HG03175 (cell line): ENCODE measurements at regions not wholly inside any gene's neighbourhood (a gene's known extent, or its start where the extent isn't known, plus 50 kb on each side); places are given as distances from the start of the nearest gene placed in this dataset.
"Not testable (repeated sequence)": the region's sequence is repeated elsewhere in the genome, so short reads cannot be mapped to it uniquely, and the experiment has no call there.

ENCODE experiments used
- ATAC-seq: cut with Tn5 transposase; IDR thresholded peaks from one replicate; pipeline ENCODE4 v1.9.1; 2021; ENCODE audit warnings: mild to moderate bottlenecking, moderate library complexity; ENCODE audit not compliant: unreplicated experiment

GRCh38 chr6:112853162-112853561, 506.0 kb downstream of the RFPL4B start:
- no peak for ATAC-seq

- no peak for ATAC-seq
These were observed 516.6 kb downstream of the RFPL4B start for GRCh38 chr6:112863753-112864152.

- no peak for ATAC-seq
These were observed 518.0 kb downstream of the RFPL4B start for GRCh38 chr6:112865131-112865530.

GRCh38 chr6:112874881-112875280, 527.8 kb downstream of the RFPL4B start:
- no peak for ATAC-seq

GRCh38 chr6:112877134-112878100, 530.3 kb downstream of the RFPL4B start:
- no peak for ATAC-seq

GRCh38 chr6:112879920-112880413, 532.8 kb downstream of the RFPL4B start:
- no peak for ATAC-seq

- no peak for ATAC-seq
These were observed 533.9 kb downstream of the RFPL4B start for GRCh38 chr6:112881027-112881426.

GRCh38 chr6:112881828-112882780, 535.0 kb downstream of the RFPL4B start:
- ATAC-seq: no peak

- ATAC-seq: no peak
These were observed 536.0 kb downstream of the RFPL4B start for GRCh38 chr6:112883095-112883494.

- ATAC-seq: no peak
These were observed 539.3 kb downstream of the RFPL4B start for GRCh38 chr6:112886415-112886814.

- ATAC-seq: not testable (repeated sequence)
These were observed 540.3 kb downstream of the RFPL4B start for GRCh38 chr6:112887424-112887823.

GRCh38 chr6:112899541-112899940, 552.4 kb downstream of the RFPL4B start:
- ATAC-seq: no peak

- ATAC-seq: no peak
These were observed 556.2 kb downstream of the RFPL4B start for GRCh38 chr6:112903361-112903760.

- ATAC-seq: no peak
These were observed 559.6 kb downstream of the RFPL4B start for GRCh38 chr6:112906726-112907125.

GRCh38 chr6:112909781-112910180, 562.7 kb downstream of the RFPL4B start:
- ATAC-seq: no peak

GRCh38 chr6:112910256-112910655, 563.1 kb downstream of the RFPL4B start:
- no peak for ATAC-seq

GRCh38 chr6:112911959-112912358, 564.8 kb downstream of the RFPL4B start:
- ATAC-seq: no peak

GRCh38 chr6:112912416-112913101, 565.4 kb downstream of the RFPL4B start:
- no peak for ATAC-seq

- ATAC-seq: not testable (repeated sequence)
These were observed 572.6 kb downstream of the RFPL4B start for GRCh38 chr6:112919744-112920143.

GRCh38 chr6:112920994-112921393, 573.9 kb downstream of the RFPL4B start:
- ATAC-seq: no peak
